Activated naive CD4-positive, alpha-beta T cell treated with anti-CD3 and anti-CD28 coated beads, Interleukin-2, amount 10 ng/mL, durations not matched to agents 7 days and 5 days (primary cell): ENCODE measurements at regions not wholly inside any gene's neighbourhood (a gene's known extent, or its start where the extent isn't known, plus 50 kb on each side); places are given as distances from the start of the nearest gene placed in this dataset.

Source experiments
- CTCF ChIA-PET: fragments of 350-600 bp; sonication (Branson Sonifier 250); formaldehyde crosslinking; loops from one replicate; lab custom pipeline; 2021; ENCODE audit warnings: antibody characterized with exemption; lab: Charles Lee
- DNase-seq: peaks from one replicate; pipeline ENCODE4 v3.0.0-alpha.2; 2020
- H3K27ac Mint-ChIP-seq: one replicate; pipeline ENCODE4 v1.8.0; 2021; ENCODE audit warnings: mild to moderate bottlenecking, moderate library complexity, mixed read lengths
- H3K27me3 Mint-ChIP-seq: one replicate; pipeline ENCODE4 v1.8.0; 2021; ENCODE audit warnings: mild to moderate bottlenecking, mixed read lengths
- H3K36me3 Mint-ChIP-seq: one replicate; pipeline ENCODE4 v1.8.0; 2021; ENCODE audit warnings: mixed read lengths
- H3K4me1 Mint-ChIP-seq: one replicate; pipeline ENCODE4 v1.8.0; 2021; ENCODE audit warnings: mixed read lengths
- H3K4me3 Mint-ChIP-seq: one replicate; pipeline ENCODE4 v1.8.0; 2021; ENCODE audit warnings: mild to moderate bottlenecking, moderate library complexity, mixed read lengths
- H3K9me3 Mint-ChIP-seq: one replicate; pipeline ENCODE4 v1.8.0; 2021; ENCODE audit warnings: mixed read lengths

GRCh38 chr2:3044587-3045317 lies 332.9 kb downstream of the EIPR1 start:
- Mint-ChIP-seq H3K27me3 (no peaks in the 10 kb centered on the region), H3K9me3 (no peaks in the 10 kb centered on the region), H3K4me1 (no peaks in the 10 kb centered on the region), H3K27ac (no peak overlapping the region), H3K36me3 (no peaks in the 10 kb centered on the region), H3K4me3 (no peak overlapping the region)
- CTCF ChIA-PET, result no interaction called here
- no peak for DNase-seq

GRCh38 chr2:3043726-3044125 lies 333.9 kb downstream of the EIPR1 start:
- Mint-ChIP-seq H3K27me3 (no peaks in the 10 kb centered on the region), H3K27ac (no peak overlapping the region), H3K4me3 (no peak overlapping the region), H3K4me1 (no peaks in the 10 kb centered on the region), H3K36me3 (no peaks in the 10 kb centered on the region), H3K9me3 (no peaks in the 10 kb centered on the region)
- no peak for DNase-seq
- CTCF ChIA-PET, result no interaction called here

GRCh38 chr2:3042601-3043585 lies 334.7 kb downstream of the EIPR1 start:
- CTCF ChIA-PET, result no interaction called here
- Mint-ChIP-seq H3K4me3 (no peak overlapping the region), H3K9me3 (no peaks in the 10 kb centered on the region), H3K27ac (no peak overlapping the region), H3K27me3 (no peaks in the 10 kb centered on the region), H3K4me1 (no peaks in the 10 kb centered on the region), H3K36me3 (no peaks in the 10 kb centered on the region)
- no peak for DNase-seq

GRCh38 chr2:3041841-3042600 lies 335.6 kb downstream of the EIPR1 start:
- no peak for DNase-seq
- Mint-ChIP-seq H3K9me3 (no peaks in the 10 kb centered on the region), H3K27ac (no peak overlapping the region), H3K4me3 (no peak overlapping the region), H3K36me3 (no peaks in the 10 kb centered on the region), H3K4me1 (no peaks in the 10 kb centered on the region), H3K27me3 (no peaks in the 10 kb centered on the region)
- CTCF ChIA-PET, result no interaction called here

GRCh38 chr2:3041246-3041645 lies 336.4 kb downstream of the EIPR1 start:
- Mint-ChIP-seq H3K27ac (no peak overlapping the region), H3K4me3 (no peak overlapping the region), H3K36me3 (no peaks in the 10 kb centered on the region), H3K27me3 (no peaks in the 10 kb centered on the region), H3K4me1 (no peaks in the 10 kb centered on the region), H3K9me3 (no peaks in the 10 kb centered on the region)
- CTCF ChIA-PET, result no interaction called here
- DNase-seq, result no peak

- Mint-ChIP-seq H3K27me3 (no peaks in the 10 kb centered on the region), H3K36me3 (no peaks in the 10 kb centered on the region), H3K4me1 (no peaks in the 10 kb centered on the region), H3K27ac (no peak overlapping the region), H3K4me3 (no peak overlapping the region), H3K9me3 (no peaks in the 10 kb centered on the region)
- CTCF ChIA-PET, result no interaction called here
- DNase-seq, result no peak
Observed at GRCh38 chr2:3040496-3041140, 337.0 kb downstream of the EIPR1 start.

- no peaks in the 10 kb centered on the region for H3K36me3 Mint-ChIP-seq
- H3K9me3 Mint-ChIP-seq, result no peaks in the 10 kb centered on the region
- CTCF ChIA-PET, result no interaction called here
- H3K27ac Mint-ChIP-seq, result no peak overlapping the region
- H3K4me1 Mint-ChIP-seq, result no peaks in the 10 kb centered on the region
- DNase-seq, result no peak
- H3K4me3 Mint-ChIP-seq, result no peak overlapping the region
- peaks cover 1% of the 10 kb centered on the region for H3K27me3 Mint-ChIP-seq
Observed at GRCh38 chr2:3040066-3040428, 337.6 kb downstream of the EIPR1 start.

- H3K27me3 Mint-ChIP-seq, result peaks cover 4% of the 10 kb centered on the region
- DNase-seq, result no peak
- H3K36me3 Mint-ChIP-seq, result no peaks in the 10 kb centered on the region
- no peak overlapping the region for H3K4me3 Mint-ChIP-seq
- CTCF ChIA-PET, result no interaction called here
- no peaks in the 10 kb centered on the region for H3K9me3 Mint-ChIP-seq
- H3K27ac Mint-ChIP-seq, result no peak overlapping the region
- H3K4me1 Mint-ChIP-seq, result no peaks in the 10 kb centered on the region
Observed at GRCh38 chr2:3039188-3040065, 338.2 kb downstream of the EIPR1 start.

GRCh38 chr2:3038636-3039035 lies 339.0 kb downstream of the EIPR1 start:
- no peak overlapping the region for H3K27ac Mint-ChIP-seq
- no peaks in the 10 kb centered on the region for H3K9me3 Mint-ChIP-seq
- H3K27me3 Mint-ChIP-seq, result peaks cover 4% of the 10 kb centered on the region
- DNase-seq, result no peak
- CTCF ChIA-PET, result no interaction called here
- H3K4me3 Mint-ChIP-seq, result no peak overlapping the region
- H3K4me1 Mint-ChIP-seq, result no peaks in the 10 kb centered on the region
- no peaks in the 10 kb centered on the region for H3K36me3 Mint-ChIP-seq

- Mint-ChIP-seq H3K36me3 (no peaks in the 10 kb centered on the region), H3K27me3 (peaks cover 4% of the 10 kb centered on the region), H3K4me3 (no peak overlapping the region), H3K4me1 (no peaks in the 10 kb centered on the region), H3K9me3 (no peaks in the 10 kb centered on the region), H3K27ac (no peak overlapping the region)
- CTCF ChIA-PET, result no interaction called here
- DNase-seq, result no peak
Observed at GRCh38 chr2:3037196-3038194, 340.1 kb downstream of the EIPR1 start.

GRCh38 chr2:3036432-3037125 lies 341.0 kb downstream of the EIPR1 start:
- CTCF ChIA-PET, result no interaction called here
- no peak overlapping the region for H3K27ac Mint-ChIP-seq
- H3K9me3 Mint-ChIP-seq, result no peaks in the 10 kb centered on the region
- no peaks in the 10 kb centered on the region for H3K36me3 Mint-ChIP-seq
- no peak overlapping the region for H3K4me3 Mint-ChIP-seq
- H3K4me1 Mint-ChIP-seq, result no peaks in the 10 kb centered on the region
- peaks cover 4% of the 10 kb centered on the region for H3K27me3 Mint-ChIP-seq
- DNase-seq, result no peak
